HG03139 (cell line): ENCODE measurements at regions not wholly inside any gene's neighbourhood (a gene's known extent, or its start where the extent isn't known, plus 50 kb on each side); places are given as distances from the start of the nearest gene placed in this dataset.
"Not testable (repeated sequence)": the region's sequence is repeated elsewhere in the genome, so short reads cannot be mapped to it uniquely, and the experiment has no call there.

Source experiments
- ATAC-seq: cut with Tn5 transposase; IDR thresholded peaks from one replicate; pipeline ENCODE4 v1.9.1; 2021; ENCODE audit not compliant: unreplicated experiment

- no peak for ATAC-seq
Measured at GRCh38 chr20:12068121-12068520, 150.4 kb downstream of the BTBD3 start.

- ATAC-seq, result no peak
Measured at GRCh38 chr20:12069181-12069580, 151.5 kb downstream of the BTBD3 start.

- no peak for ATAC-seq
Measured at GRCh38 chr20:12072221-12072953, 154.7 kb downstream of the BTBD3 start.

- no peak for ATAC-seq
Measured at GRCh38 chr20:12072954-12073264, 155.2 kb downstream of the BTBD3 start.

GRCh38 chr20:12074111-12074655 is 156.5 kb downstream of the BTBD3 start:
- no peak for ATAC-seq

GRCh38 chr20:12076200-12076599 is 158.5 kb downstream of the BTBD3 start:
- ATAC-seq, result no peak

GRCh38 chr20:12077875-12078274 is 160.2 kb downstream of the BTBD3 start:
- no peak for ATAC-seq

- ATAC-seq, result no peak
Measured at GRCh38 chr20:12079490-12079889, 161.8 kb downstream of the BTBD3 start.

GRCh38 chr20:12083269-12083668 is 165.6 kb downstream of the BTBD3 start:
- no peak for ATAC-seq

- ATAC-seq, result no peak
Measured at GRCh38 chr20:12084482-12084881, 166.8 kb downstream of the BTBD3 start.

GRCh38 chr20:12086359-12086758 is 168.7 kb downstream of the BTBD3 start:
- no peak for ATAC-seq

- ATAC-seq, result no peak
Measured at GRCh38 chr20:12090920-12091319, 173.2 kb downstream of the BTBD3 start.

- ATAC-seq, result no peak
Measured at GRCh38 chr20:12093057-12093796, 175.5 kb downstream of the BTBD3 start.

GRCh38 chr20:12093797-12094190 is 176.1 kb downstream of the BTBD3 start:
- ATAC-seq, result not testable (repeated sequence)

- ATAC-seq, result no peak
Measured at GRCh38 chr20:12095180-12095920, 177.7 kb downstream of the BTBD3 start.

- no peak for ATAC-seq
Measured at GRCh38 chr20:12098421-12098820, 180.7 kb downstream of the BTBD3 start.

GRCh38 chr20:12108846-12109245 is 191.2 kb downstream of the BTBD3 start:
- ATAC-seq, result no peak

GRCh38 chr20:12110274-12110673 is 192.6 kb downstream of the BTBD3 start:
- no peak for ATAC-seq

GRCh38 chr20:12110711-12111110 is 193.0 kb downstream of the BTBD3 start:
- ATAC-seq, result no peak

GRCh38 chr20:12111431-12112088 is 193.9 kb downstream of the BTBD3 start:
- no peak for ATAC-seq

- ATAC-seq, result no peak
Measured at GRCh38 chr20:12112089-12112474, 194.4 kb downstream of the BTBD3 start.
